IgD-negative memory B cell (primary cell): ENCODE measurements at regions not wholly inside any gene's neighbourhood (a gene's known extent, or its start where the extent isn't known, plus 50 kb on each side); places are given as distances from the start of the nearest gene placed in this dataset.

Source experiments
- H3K27ac Mint-ChIP-seq, 3 donors: one replicate each; pipeline ENCODE4 v1.8.0; 2020 to 2022; ENCODE audit warnings: mild to moderate bottlenecking in 3 of 3, mixed read lengths in 3 of 3, moderate library complexity in 1 of 3
- H3K27me3 Mint-ChIP-seq: one replicate; pipeline ENCODE4 v1.8.0; 2021; ENCODE audit warnings: mixed read lengths
- H3K36me3 Mint-ChIP-seq: one replicate; pipeline ENCODE4 v1.8.0; 2020; ENCODE audit warnings: mild to moderate bottlenecking, mixed read lengths
- H3K4me1 Mint-ChIP-seq, 3 donors: one replicate each; pipeline ENCODE4 v1.8.0; 2020 to 2022; ENCODE audit warnings: mixed read lengths in 3 of 3, mild to moderate bottlenecking in 1 of 3
- H3K4me3 Mint-ChIP-seq, 4 donors: one replicate each; pipeline ENCODE4 v1.8.0; 2020 to 2022; ENCODE audit warnings: mild to moderate bottlenecking in 4 of 4, mixed read lengths in 4 of 4, moderate library complexity in 3 of 4
- H3K9me3 Mint-ChIP-seq, 3 donors: one replicate each; pipeline ENCODE4 v1.8.0; 2020 to 2021; ENCODE audit warnings: mixed read lengths in 3 of 3, mild to moderate bottlenecking in 1 of 3

DNA sequence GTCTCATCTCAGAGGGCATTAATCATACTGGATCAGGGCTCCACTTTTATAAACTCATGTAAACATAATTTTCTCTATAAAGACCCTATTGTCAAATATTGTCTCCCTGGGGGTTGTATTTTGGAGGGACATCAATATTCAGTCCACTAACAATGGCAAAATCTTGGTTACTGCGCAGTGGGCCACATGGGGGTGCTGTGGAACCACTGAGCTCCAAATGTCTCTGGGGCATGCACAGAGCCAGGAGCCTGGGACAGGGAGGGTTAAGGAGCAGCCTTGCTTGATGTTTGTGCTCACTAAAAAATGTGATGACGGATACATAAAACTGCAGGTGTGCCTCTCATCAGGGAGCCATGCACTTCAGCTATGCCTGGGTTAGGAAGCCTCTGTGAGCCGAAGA lies 62.1 kb upstream of the PRSS58 start:
- H3K9me3 Mint-ChIP-seq = peaks cover 0 to 6% (median 0%) of the 10 kb centered on the region in 3 donors
- peaks cover 2% of the 10 kb centered on the region for H3K36me3 Mint-ChIP-seq
- peaks cover 0 to 1% (median 0%) of the 10 kb centered on the region in 3 donors for H3K4me1 Mint-ChIP-seq
- H3K27ac Mint-ChIP-seq = no peak overlapping the region
- peaks cover 15% of the 10 kb centered on the region for H3K27me3 Mint-ChIP-seq
- no peak overlapping the region for H3K4me3 Mint-ChIP-seq

DNA sequence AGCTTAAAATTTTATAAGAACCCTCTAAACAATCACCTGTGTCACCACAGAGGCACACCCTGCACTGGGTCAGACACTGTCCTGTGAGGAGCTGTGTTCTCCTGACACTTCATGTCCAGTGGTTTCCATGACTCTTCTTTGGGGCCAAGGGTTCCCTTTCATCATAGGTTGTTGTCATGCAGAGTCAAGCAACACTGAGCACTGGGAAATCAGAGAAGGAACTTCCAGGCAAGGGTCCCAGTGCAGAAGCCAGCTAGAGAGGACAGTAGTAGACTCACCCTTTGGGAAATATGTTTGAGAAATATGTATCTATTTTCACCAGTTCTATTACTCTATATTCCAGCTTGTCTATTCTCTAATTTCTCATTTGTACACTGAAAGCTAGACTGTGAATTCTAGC lies 56.4 kb upstream of the PRSS58 start:
- H3K36me3 Mint-ChIP-seq = no peaks in the 10 kb centered on the region

GRCh38 chr7:142313528-142313927 lies 55.7 kb upstream of the PRSS58 start:
- H3K4me1 Mint-ChIP-seq = peaks cover 0 to 5% (median 3%) of the 10 kb centered on the region in 3 donors
- no peaks in the 10 kb centered on the region for H3K36me3 Mint-ChIP-seq
- peaks cover 0 to 2% (median 0%) of the 10 kb centered on the region in 3 donors for H3K9me3 Mint-ChIP-seq
- no peak overlapping the region for H3K27ac Mint-ChIP-seq
- peaks cover 16% of the 10 kb centered on the region for H3K27me3 Mint-ChIP-seq
- peak overlapping the region in 1 of 4 donors; percentile 50 for H3K4me3 Mint-ChIP-seq

More for the DNA sequence above, 56.4 kb upstream of the PRSS58 start:
- H3K4me3 Mint-ChIP-seq = no peak overlapping the region
- H3K4me1 Mint-ChIP-seq = peaks cover 0 to 5% (median 3%) of the 10 kb centered on the region in 3 donors
- H3K27me3 Mint-ChIP-seq = peaks cover 16% of the 10 kb centered on the region
- peaks cover 0 to 2% (median 0%) of the 10 kb centered on the region in 3 donors for H3K9me3 Mint-ChIP-seq
- peak overlapping the region in 1 of 3 donors; percentile 91 for H3K27ac Mint-ChIP-seq

DNA sequence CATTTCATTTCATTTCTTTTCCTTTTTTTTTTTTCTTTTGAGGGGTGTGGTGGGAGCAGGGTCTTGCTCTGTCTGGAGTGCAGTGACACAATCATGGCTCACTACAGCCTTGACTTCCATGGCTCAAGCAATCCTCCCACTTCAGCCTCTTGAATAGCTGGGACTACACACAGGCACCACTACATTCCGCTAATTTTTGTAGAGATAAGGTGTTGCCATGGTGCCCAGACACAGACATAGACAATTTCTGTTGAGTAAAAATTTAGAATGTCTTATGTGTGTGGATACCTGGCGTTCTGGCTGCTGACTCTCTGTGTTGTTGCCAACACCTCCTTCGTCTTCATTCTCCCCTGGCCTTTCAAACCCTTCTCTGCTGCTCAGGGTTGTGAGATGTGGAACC lies 54.0 kb upstream of the PRSS58 start:
- Mint-ChIP-seq H3K36me3 (no peaks in the 10 kb centered on the region), H3K4me3 (no peak overlapping the region), H3K9me3 (no peaks in the 10 kb centered on the region), H3K27me3 (peaks cover 11% of the 10 kb centered on the region), H3K4me1 (peaks cover 0 to 5% (median 3%) of the 10 kb centered on the region in 3 donors), H3K27ac (no peak overlapping the region)

GRCh38 chr7:142308918-142309317 lies 51.1 kb upstream of the PRSS58 start:
- no peak overlapping the region for H3K27ac Mint-ChIP-seq
- H3K27me3 Mint-ChIP-seq = peaks cover 9% of the 10 kb centered on the region
- H3K36me3 Mint-ChIP-seq = no peaks in the 10 kb centered on the region
- peaks cover 0 to 3% (median 0%) of the 10 kb centered on the region in 3 donors for H3K9me3 Mint-ChIP-seq
- H3K4me3 Mint-ChIP-seq = no peak overlapping the region
- H3K4me1 Mint-ChIP-seq = peaks cover 0 to 7% (median 0%) of the 10 kb centered on the region in 3 donors

DNA sequence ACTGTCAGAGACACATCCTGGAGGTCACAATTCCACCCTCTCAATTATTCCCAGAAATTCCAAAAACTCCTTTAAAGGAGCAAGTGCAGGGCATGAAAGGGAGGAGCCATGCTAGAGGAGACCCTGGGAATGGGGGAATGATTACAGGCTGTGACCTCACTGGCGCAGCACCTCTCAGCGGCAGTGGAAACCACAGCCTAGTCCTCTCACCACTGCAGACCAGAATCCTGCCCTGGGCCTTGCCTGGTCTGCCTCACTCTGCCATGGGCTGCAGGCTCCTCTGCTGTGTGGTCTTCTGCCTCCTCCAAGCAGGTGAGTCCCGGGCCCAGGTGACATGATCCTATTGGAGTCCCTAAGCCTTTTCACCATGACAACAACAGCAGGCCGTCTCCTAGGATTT lies 50.5 kb upstream of the PRSS58 start:
- Mint-ChIP-seq H3K36me3 (no peaks in the 10 kb centered on the region), H3K27me3 (peaks cover 10% of the 10 kb centered on the region), H3K4me3 (no peak overlapping the region)

More for the DNA sequence above, 50.5 kb upstream of the PRSS58 start:
- Mint-ChIP-seq H3K9me3 (peaks cover 0 to 3% (median 0%) of the 10 kb centered on the region in 3 donors), H3K4me1 (peaks cover 0 to 5% (median 0%) of the 10 kb centered on the region in 3 donors), H3K27ac (no peak overlapping the region)
